GM18870 (cell line): ENCODE measurements at regions not wholly inside any gene's neighbourhood (a gene's known extent, or its start where the extent isn't known, plus 50 kb on each side); places are given as distances from the start of the nearest gene placed in this dataset.
"Not testable (repeated sequence)": the region's sequence is repeated elsewhere in the genome, so short reads cannot be mapped to it uniquely, and the experiment has no call there.

ENCODE experiments used
- ATAC-seq: cut with Tn5 transposase; IDR thresholded peaks from one replicate; pipeline ENCODE4 v1.9.1; 2021; ENCODE audit warnings: moderate library complexity; ENCODE audit not compliant: unreplicated experiment

GRCh38 chr6:27547157-27548075 lies 74.5 kb upstream of the ZNF184 start:
- ATAC-seq: no peak

- ATAC-seq: no peak
These were observed 73.6 kb upstream of the ZNF184 start for GRCh38 chr6:27546522-27546921.

- ATAC-seq: no peak
These were observed 72.6 kb upstream of the ZNF184 start for GRCh38 chr6:27545271-27546046.

GRCh38 chr6:27544612-27545260 lies 71.8 kb upstream of the ZNF184 start:
- no peak for ATAC-seq

- ATAC-seq: not testable (repeated sequence)
These were observed 71.2 kb upstream of the ZNF184 start for GRCh38 chr6:27544135-27544534.

GRCh38 chr6:27542485-27542884 lies 69.6 kb upstream of the ZNF184 start:
- no peak for ATAC-seq

GRCh38 chr6:27541933-27542297 lies 69.0 kb upstream of the ZNF184 start:
- ATAC-seq: no peak

GRCh38 chr6:27541212-27541932 lies 68.5 kb upstream of the ZNF184 start:
- ATAC-seq: no peak

- no peak for ATAC-seq
These were observed 66.6 kb upstream of the ZNF184 start for GRCh38 chr6:27539551-27539950.

- ATAC-seq: no peak
These were observed 60.1 kb upstream of the ZNF184 start for GRCh38 chr6:27532820-27533538.

- ATAC-seq: no peak
These were observed 59.0 kb upstream of the ZNF184 start for GRCh38 chr6:27531772-27532459.

- not testable (repeated sequence) for ATAC-seq
These were observed 56.9 kb upstream of the ZNF184 start for GRCh38 chr6:27529796-27530195.

- ATAC-seq: no peak
These were observed 55.8 kb upstream of the ZNF184 start for GRCh38 chr6:27528714-27529113.
